BJ (cell line): ENCODE measurements at regions not wholly inside any gene's neighbourhood (a gene's known extent, or its start where the extent isn't known, plus 50 kb on each side); places are given as distances from the start of the nearest gene placed in this dataset.

Source experiments
- CTCF ChIA-PET: fragments of 350-600 bp; formaldehyde crosslinking; extraction: SDS; loops from one replicate; lab custom pipeline; 2021; ENCODE audit warnings: antibody characterized with exemption, inconsistent platforms; lab: Yijun Ruan, JAX
- POLR2A ChIA-PET: fragments of 300-600 bp; sonication (Branson Sonifier 250); formaldehyde crosslinking; extraction: SDS; loops from one replicate; lab custom pipeline; 2021; ENCODE audit warnings: antibody characterized with exemption; lab: Charles Lee
- DNase-seq: peaks from one replicate; pipeline ENCODE4 v3.0.0-alpha.2; 2011; ENCODE audit warnings: low read depth
- H3K27me3 ChIP-seq: 2 replicates; pipeline ENCODE4 v1.6.0; 2011; ENCODE audit warnings: low read length; ENCODE audit not compliant: control insufficient read depth, insufficient read depth
- H3K36me3 ChIP-seq: 2 replicates; pipeline ENCODE4 v1.5.1; 2011; ENCODE audit warnings: low read length; ENCODE audit not compliant: control insufficient read depth, insufficient read depth
- H3K4me3 ChIP-seq: 2 replicates; pipeline ENCODE4 v1.5.1; 2011; ENCODE audit warnings: low read depth, mild to moderate bottlenecking, control low read depth, low read length
- TF ChIP-seq, protein P1 (sequence below): IDR thresholded peaks from 2 replicates; pipeline ENCODE4 v1.5.1; 2011; ENCODE audit warnings: low read depth, mild to moderate bottlenecking, control low read depth, inconsistent platforms, low read length, moderate library complexity; ENCODE audit not compliant: insufficient read depth

DNA sequence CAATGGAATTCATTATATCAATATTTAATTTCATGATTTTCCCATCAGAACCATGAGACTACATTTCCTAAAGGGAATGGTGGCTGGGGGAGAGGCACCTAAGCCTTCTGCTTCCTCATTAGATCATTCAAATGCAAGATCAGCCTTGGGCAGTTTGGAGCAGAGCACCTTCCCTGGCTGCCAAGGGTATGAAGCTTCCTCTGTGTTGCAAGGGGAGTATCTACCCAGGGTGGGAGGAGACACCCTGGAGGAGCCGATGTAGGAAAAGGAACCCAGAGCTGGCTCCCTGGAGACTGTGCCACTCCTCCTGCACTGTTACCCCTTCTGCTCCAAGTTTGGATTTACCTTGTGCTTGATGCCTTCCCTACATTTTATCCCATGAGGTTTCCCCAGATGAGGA, 299.7 kb upstream of the PRDM1 start:
- ChIA-PET CTCF (no interaction called here), POLR2A (no interaction called here)
- TF ChIP-seq, protein P1, sequence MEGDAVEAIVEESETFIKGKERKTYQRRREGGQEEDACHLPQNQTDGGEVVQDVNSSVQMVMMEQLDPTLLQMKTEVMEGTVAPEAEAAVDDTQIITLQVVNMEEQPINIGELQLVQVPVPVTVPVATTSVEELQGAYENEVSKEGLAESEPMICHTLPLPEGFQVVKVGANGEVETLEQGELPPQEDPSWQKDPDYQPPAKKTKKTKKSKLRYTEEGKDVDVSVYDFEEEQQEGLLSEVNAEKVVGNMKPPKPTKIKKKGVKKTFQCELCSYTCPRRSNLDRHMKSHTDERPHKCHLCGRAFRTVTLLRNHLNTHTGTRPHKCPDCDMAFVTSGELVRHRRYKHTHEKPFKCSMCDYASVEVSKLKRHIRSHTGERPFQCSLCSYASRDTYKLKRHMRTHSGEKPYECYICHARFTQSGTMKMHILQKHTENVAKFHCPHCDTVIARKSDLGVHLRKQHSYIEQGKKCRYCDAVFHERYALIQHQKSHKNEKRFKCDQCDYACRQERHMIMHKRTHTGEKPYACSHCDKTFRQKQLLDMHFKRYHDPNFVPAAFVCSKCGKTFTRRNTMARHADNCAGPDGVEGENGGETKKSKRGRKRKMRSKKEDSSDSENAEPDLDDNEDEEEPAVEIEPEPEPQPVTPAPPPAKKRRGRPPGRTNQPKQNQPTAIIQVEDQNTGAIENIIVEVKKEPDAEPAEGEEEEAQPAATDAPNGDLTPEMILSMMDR, result no peak
- Histone ChIP-seq H3K27me3 (no peaks in the 10 kb centered on the region), H3K4me3 (no peak overlapping the region), H3K36me3 (no peaks in the 10 kb centered on the region)
- DNase-seq, result no peak

GRCh38 chr6:105785066-105785811, 300.9 kb upstream of the PRDM1 start:
- no peak overlapping the region for H3K4me3 ChIP-seq
- DNase-seq, result no peak
- H3K27me3 ChIP-seq, result no peaks in the 10 kb centered on the region
- no peaks in the 10 kb centered on the region for H3K36me3 ChIP-seq
- CTCF ChIA-PET, result interaction anchor here (0.9 to 1.1 kb wide), 2 partner anchors 12 to 353 kb away, joined by 3 read pairs; no protein-coding TSS in a partner anchor
- POLR2A ChIA-PET, result no interaction called here
- TF ChIP-seq, protein P1, result no peak

- no peak overlapping the region for H3K4me3 ChIP-seq
- CTCF ChIA-PET, result interaction anchor here (0.9 kb wide), 1 partner anchor 352 kb away, joined by 3 read pairs; no protein-coding TSS in a partner anchor
- TF ChIP-seq, protein P1, result no peak
- H3K36me3 ChIP-seq, result no peaks in the 10 kb centered on the region
- POLR2A ChIA-PET, result no interaction called here
- DNase-seq, result no peak
- H3K27me3 ChIP-seq, result no peaks in the 10 kb centered on the region
Measured at GRCh38 chr6:105784179-105784578, 302.0 kb upstream of the PRDM1 start.

- no peak for DNase-seq
- H3K27me3 ChIP-seq, result no peaks in the 10 kb centered on the region
- no peak overlapping the region for H3K4me3 ChIP-seq
- POLR2A ChIA-PET, result no interaction called here
- TF ChIP-seq, protein P1, result no peak
- CTCF ChIA-PET, result no interaction called here
- H3K36me3 ChIP-seq, result no peaks in the 10 kb centered on the region
Measured at GRCh38 chr6:105783333-105783935, 302.7 kb upstream of the PRDM1 start.

DNA sequence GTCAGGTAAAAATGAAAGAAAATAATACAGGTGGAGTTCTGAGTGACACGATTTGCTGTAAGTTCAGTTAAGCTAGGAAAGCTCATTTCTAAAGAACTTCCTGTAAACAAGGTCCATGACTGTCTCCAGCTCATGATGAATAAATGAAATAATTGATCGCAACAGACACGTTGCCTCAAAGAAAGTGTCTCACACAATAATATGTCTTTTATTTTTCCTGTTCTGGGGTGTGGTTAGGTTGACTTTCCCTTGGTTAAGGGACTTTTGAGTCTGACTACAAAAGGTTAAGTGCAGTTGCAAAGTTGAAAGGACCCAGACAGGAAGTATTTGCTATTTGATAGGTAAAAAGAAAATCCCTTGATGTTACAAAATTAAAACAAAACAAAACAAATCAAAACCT, 304.2 kb upstream of the PRDM1 start:
- CTCF ChIA-PET, result interaction anchor here (0.9 to 1.5 kb wide), 2 partner anchors 10 to 442 kb away, joined by 3 to 6 read pairs; no protein-coding TSS in a partner anchor
- POLR2A ChIA-PET, result no interaction called here
- Histone ChIP-seq H3K36me3 (no peaks in the 10 kb centered on the region), H3K27me3 (no peaks in the 10 kb centered on the region), H3K4me3 (no peak overlapping the region)
- DNase-seq, result no peak
- TF ChIP-seq, protein P1, result no peak
